ENCODE measurements at regions not wholly inside any gene's neighbourhood (a gene's known extent, or its start where the extent isn't known, plus 50 kb on each side); places are given as distances from the start of the nearest gene placed in this dataset.

DNA sequence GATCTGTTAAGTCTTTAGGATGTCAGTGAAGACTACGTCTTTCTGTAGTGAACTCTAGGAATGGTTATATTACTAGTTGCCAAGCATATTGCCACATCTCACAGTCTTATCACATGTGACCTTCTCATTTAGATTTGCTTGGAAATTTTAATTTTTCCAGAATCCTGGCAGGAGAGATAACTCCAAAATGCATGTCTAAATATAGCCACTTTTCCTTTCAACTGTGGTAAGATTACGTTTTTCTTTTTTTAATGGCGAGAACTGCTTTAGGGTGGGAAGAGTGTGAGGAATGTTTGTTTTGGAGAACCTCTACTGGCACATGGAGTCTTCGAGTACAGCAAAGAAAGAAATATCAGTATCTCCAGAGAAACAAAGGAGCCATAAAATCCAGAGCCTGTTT, 91.7 kb upstream of the ADAMTSL1 start (continued):
- TF ChIP-seq SAP30 (IDR thresholded peaks at IDR 0.05; ENCODE audit: borderline replicate concordance, insufficient read depth, low read depth, low read length, poor library complexity, severe bottlenecking) (no peak), ZNF134 (CRISPR knock-in tag; conservative IDR thresholded peaks at IDR 0.05) (no peak)
- TF ChIP-seq, protein P1, sequence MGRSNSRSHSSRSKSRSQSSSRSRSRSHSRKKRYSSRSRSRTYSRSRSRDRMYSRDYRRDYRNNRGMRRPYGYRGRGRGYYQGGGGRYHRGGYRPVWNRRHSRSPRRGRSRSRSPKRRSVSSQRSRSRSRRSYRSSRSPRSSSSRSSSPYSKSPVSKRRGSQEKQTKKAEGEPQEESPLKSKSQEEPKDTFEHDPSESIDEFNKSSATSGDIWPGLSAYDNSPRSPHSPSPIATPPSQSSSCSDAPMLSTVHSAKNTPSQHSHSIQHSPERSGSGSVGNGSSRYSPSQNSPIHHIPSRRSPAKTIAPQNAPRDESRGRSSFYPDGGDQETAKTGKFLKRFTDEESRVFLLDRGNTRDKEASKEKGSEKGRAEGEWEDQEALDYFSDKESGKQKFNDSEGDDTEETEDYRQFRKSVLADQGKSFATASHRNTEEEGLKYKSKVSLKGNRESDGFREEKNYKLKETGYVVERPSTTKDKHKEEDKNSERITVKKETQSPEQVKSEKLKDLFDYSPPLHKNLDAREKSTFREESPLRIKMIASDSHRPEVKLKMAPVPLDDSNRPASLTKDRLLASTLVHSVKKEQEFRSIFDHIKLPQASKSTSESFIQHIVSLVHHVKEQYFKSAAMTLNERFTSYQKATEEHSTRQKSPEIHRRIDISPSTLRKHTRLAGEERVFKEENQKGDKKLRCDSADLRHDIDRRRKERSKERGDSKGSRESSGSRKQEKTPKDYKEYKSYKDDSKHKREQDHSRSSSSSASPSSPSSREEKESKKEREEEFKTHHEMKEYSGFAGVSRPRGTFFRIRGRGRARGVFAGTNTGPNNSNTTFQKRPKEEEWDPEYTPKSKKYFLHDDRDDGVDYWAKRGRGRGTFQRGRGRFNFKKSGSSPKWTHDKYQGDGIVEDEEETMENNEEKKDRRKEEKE (IDR thresholded peaks at IDR 0.05; ENCODE audit: borderline replicate concordance in 1 of 2, control insufficient read depth in 1 of 2, low read depth in 2 of 2, low read length in 1 of 2), result no peak

DNA sequence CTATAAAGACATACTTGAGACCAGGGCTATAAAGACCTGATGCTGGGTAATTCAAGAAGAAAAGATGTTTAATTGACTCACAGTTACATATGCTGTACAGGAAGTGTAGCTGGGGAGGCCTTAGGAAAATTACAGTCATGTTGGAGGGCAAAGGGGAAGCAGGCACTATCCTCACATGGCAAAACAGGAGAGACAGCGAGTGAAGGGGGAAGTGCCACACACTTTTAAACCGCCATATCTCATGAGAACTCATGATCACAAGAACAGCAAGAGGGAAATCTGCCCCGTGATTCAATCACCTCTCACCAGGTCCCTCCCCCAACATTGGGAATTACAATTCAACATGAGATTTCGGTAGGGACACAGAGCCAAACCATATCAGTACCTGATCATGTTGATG, 89.9 kb upstream of the ADAMTSL1 start:
- H3K27me3 ChIP-seq (ENCODE audit: control insufficient read depth in 2 of 2, insufficient read depth in 2 of 2, low read length in 2 of 2), result no peaks in the 10 kb centered on the region
- H3K9ac ChIP-seq (ENCODE audit: insufficient read depth in 1 of 2, low read depth in 2 of 2, low read length in 2 of 2), result no peak overlapping the region
- no peaks in the 10 kb centered on the region for H3K79me2 ChIP-seq (ENCODE audit: control insufficient read depth, insufficient read depth, low read length)
- no peak for DNase-seq (ENCODE audit: extremely low read depth in 1 of 4, low spot score in 3 of 4)
- H4K20me1 ChIP-seq (replicated peaks; ENCODE audit: control insufficient read depth, insufficient read depth, low read length), result no peaks in the 10 kb centered on the region
- no peak overlapping the region for H3K4me2 ChIP-seq (ENCODE audit: insufficient read depth, low read length)
- no peak for ATAC-seq
- in situ Hi-C loops (cut with MboI), result no loop called here
- no peaks in the 10 kb centered on the region for H3K4me1 ChIP-seq (replicated peaks in 1 of 2; ENCODE audit: control insufficient read depth in 2 of 2, insufficient read depth in 2 of 2, low read length in 2 of 2)
- ChIA-PET CTCF (ENCODE audit: low intra/inter-chr PET ratio) (no interaction called here), POLR2A (no interaction called here)
- no peaks in the 10 kb centered on the region for H3K9me1 ChIP-seq (ENCODE audit: control insufficient read depth, insufficient read depth, low read length)
- FAIRE-seq, result no peak
- intact Hi-C loops (cut with micrococcal nuclease), result no loop called here
- WGBS (ENCODE audit: insufficient coverage, low coverage, missing lambda C conversion rate), result 0% methylated on average over 2 of the region's 4 CpGs
- H3K27ac ChIP-seq (ENCODE audit: extremely low read depth, low read depth, low read length), result no peak overlapping the region
- BruUV-seq (replicated peaks), result no TSS peak
- no peaks in the 10 kb centered on the region for H3K9me3 ChIP-seq (replicated peaks; ENCODE audit: control insufficient read depth, insufficient read depth, low read depth, low read length)
- TF ChIP-seq, protein P2, sequence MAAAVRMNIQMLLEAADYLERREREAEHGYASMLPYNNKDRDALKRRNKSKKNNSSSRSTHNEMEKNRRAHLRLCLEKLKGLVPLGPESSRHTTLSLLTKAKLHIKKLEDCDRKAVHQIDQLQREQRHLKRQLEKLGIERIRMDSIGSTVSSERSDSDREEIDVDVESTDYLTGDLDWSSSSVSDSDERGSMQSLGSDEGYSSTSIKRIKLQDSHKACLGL (CRISPR knock-in tag; IDR thresholded peaks at IDR 0.05; ENCODE audit: borderline replicate concordance, poor library complexity, severe bottlenecking), result no peak
- no peak for TF ChIP-seq NR3C1 (CRISPR knock-in tag; IDR thresholded peaks at IDR 0.05)
- no peak for TF ChIP-seq SNIP1 (IDR thresholded peaks at IDR 0.05; ENCODE audit: low read depth)
- H3K36me3 ChIP-seq (ENCODE audit: control insufficient read depth, insufficient read depth, low read length), result no peaks in the 10 kb centered on the region
- H3K4me3 ChIP-seq, result no peak overlapping the region
- no peak overlapping the region for H2AFZ ChIP-seq (ENCODE audit: low read depth, low read length)

Data from K562 (cell line).